ENCODE measurements at regions not wholly inside any gene's neighbourhood (a gene's known extent, or its start where the extent isn't known, plus 50 kb on each side); places are given as distances from the start of the nearest gene placed in this dataset.
"Not testable (repeated sequence)": the region's sequence is repeated elsewhere in the genome, so short reads cannot be mapped to it uniquely, and the experiment has no call there.

DNA sequence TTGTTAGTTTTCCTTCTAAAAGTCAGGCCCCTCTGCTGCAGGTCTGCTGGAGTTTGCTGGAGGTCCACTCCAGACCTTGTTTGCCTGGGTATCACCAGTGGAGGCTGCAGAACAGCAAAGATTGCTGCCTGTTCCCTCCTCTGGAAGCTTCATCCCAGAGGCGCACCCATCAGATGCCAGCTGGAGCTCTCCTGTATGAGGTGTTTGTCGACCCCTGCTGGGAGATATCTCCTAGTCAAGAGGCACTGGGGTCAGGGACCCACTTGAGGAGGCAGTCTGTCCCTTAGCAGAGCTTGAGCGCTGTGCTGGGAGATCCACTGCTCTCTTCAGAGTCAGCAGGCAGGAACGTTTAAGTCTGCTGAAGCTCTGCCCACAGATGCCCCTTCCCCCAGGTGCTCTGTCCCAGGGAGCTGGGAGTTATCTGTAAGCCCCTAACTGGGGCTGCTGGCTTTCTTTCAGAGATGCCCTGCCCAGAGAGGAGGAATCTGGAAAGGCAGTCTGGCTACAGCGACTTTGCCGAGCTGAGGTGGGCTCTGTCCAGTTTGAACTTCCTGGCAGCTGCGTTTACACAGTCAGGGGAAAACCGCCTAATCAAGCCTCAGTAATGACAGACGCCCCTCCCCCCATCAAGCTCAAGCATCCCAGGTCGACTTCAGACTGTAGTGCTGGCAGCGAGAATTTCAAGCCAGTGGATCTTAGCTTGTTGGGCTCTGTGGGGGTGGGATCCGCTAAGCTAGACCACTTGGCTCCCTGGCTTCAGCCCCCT lies 49.9 kb upstream of the PGBD5 start:
- DNase-seq = not testable (repeated sequence)

Data from hindlimb muscle (tissue), 1 donor.